ENCODE measurements at regions not wholly inside any gene's neighbourhood (a gene's known extent, or its start where the extent isn't known, plus 50 kb on each side); places are given as distances from the start of the nearest gene placed in this dataset.

DNA sequence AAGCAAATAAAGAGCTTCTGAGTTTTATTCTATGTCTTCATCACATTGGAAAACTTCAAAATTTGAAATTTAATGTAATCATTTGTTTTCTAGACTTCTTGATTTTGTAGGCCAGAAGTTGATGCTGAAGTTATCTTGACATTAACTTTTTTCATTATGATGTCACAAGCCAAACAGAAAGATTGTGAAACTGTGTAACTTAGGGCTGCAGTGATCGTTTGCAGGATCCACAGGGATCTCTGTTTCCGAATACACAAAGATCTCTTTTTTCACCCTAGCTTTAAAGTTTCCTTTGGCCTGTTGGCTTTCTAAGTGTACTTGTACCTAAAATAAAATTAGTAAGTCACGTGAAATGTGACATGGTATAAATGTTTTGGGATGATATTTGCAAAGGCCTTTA is 594.9 kb upstream of the CDH2 start:
- TF ChIP-seq, protein P1, sequence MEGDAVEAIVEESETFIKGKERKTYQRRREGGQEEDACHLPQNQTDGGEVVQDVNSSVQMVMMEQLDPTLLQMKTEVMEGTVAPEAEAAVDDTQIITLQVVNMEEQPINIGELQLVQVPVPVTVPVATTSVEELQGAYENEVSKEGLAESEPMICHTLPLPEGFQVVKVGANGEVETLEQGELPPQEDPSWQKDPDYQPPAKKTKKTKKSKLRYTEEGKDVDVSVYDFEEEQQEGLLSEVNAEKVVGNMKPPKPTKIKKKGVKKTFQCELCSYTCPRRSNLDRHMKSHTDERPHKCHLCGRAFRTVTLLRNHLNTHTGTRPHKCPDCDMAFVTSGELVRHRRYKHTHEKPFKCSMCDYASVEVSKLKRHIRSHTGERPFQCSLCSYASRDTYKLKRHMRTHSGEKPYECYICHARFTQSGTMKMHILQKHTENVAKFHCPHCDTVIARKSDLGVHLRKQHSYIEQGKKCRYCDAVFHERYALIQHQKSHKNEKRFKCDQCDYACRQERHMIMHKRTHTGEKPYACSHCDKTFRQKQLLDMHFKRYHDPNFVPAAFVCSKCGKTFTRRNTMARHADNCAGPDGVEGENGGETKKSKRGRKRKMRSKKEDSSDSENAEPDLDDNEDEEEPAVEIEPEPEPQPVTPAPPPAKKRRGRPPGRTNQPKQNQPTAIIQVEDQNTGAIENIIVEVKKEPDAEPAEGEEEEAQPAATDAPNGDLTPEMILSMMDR (conservative IDR thresholded peaks at IDR 0.05 in 1 of 2, IDR thresholded peaks at IDR 0.05 in 1 of 2; ENCODE audit: extremely low read depth in 1 of 2, insufficient read depth in 1 of 2, low read depth in 1 of 2, low read length in 2 of 2), result no peak
- no peak for TF ChIP-seq EZH2 (IDR thresholded peaks at IDR 0.05; ENCODE audit: borderline replicate concordance, low read length)

All from mammary epithelial cell (primary cell).